HepG2 (cell line): ENCODE measurements at regions not wholly inside any gene's neighbourhood (a gene's known extent, or its start where the extent isn't known, plus 50 kb on each side); places are given as distances from the start of the nearest gene placed in this dataset.

Experiments used
- ATAC-seq: fragments of 200-7000 bp; cut with Tn5 transposase; 3 replicates; pipeline ENCODE4 v1.9.1; 2020; ENCODE audit warnings: mild to moderate bottlenecking, moderate library complexity
- BruUV-seq: library from RNA; stranded (reverse); fragments of 400-500 nt; replicated peaks from 2 replicates; lab custom pipeline; 2021; lab: Mats Ljungman, UMichigan
- CTCF ChIA-PET: fragments of 300-600 bp; formaldehyde crosslinking; extraction: SDS; loops from one replicate; lab custom pipeline; 2021; ENCODE audit warnings: low total read pairs, inconsistent platforms, low intra/inter-chr PET ratio; lab: Yijun Ruan, JAX
- POLR2A ChIA-PET: fragments of 350-600 bp; sonication (Branson Sonifier 250); formaldehyde crosslinking; loops from one replicate; lab custom pipeline; 2020; ENCODE audit warnings: antibody characterized with exemption, inconsistent platforms; lab: Yijun Ruan, JAX
- DNase-seq: peaks from one replicate; pipeline ENCODE4 v3.0.0-alpha.2; 2015; ENCODE audit warnings: low spot score
- FAIRE-seq: peaks from 3 replicates; lab custom pipeline; 2011; peaks lifted over from hg19 to GRCh38; lab: Jason Lieb, UNC
- H2AFZ ChIP-seq: one replicate; pipeline ENCODE4 v1.6.1; 2011; ENCODE audit warnings: low read length, inconsistent platforms
- H3K27ac ChIP-seq: fragments of 300-600 bp; 3 replicates; pipeline ENCODE4 v1.8.0; 2011; ENCODE audit warnings: mixed run types, mild to moderate bottlenecking, mixed read lengths, low read length, inconsistent platforms; ENCODE audit not compliant: insufficient read depth; ENCODE audit errors: extremely low read length
- H3K27me3 ChIP-seq, 2 experiments: fragments of 200-600 bp in 1 of 2; 2 replicates in 1 of 2; 3 replicates in 1 of 2; pipeline versions ENCODE4 v1.6.0 to v1.8.0; 2011; ENCODE audit warnings: low read length in 2 of 2, mild to moderate bottlenecking in 2 of 2, moderate library complexity in 2 of 2, inconsistent platforms in 1 of 2; ENCODE audit not compliant: insufficient read depth in 2 of 2, control insufficient read depth in 1 of 2
- H3K36me3 ChIP-seq, 2 experiments: fragments of 200-600 bp in 1 of 2; replicated peaks in 1 of 2; 2 replicates in 1 of 2; 3 replicates in 1 of 2; pipeline versions ENCODE4 v1.5.1 to v1.8.0; 2011; ENCODE audit warnings: low read length in 2 of 2, inconsistent platforms in 1 of 2; ENCODE audit not compliant: insufficient read depth in 2 of 2, control insufficient read depth in 1 of 2
- H3K4me1 ChIP-seq: 2 replicates; pipeline ENCODE4 v1.5.1; 2012; ENCODE audit warnings: low read length, inconsistent platforms; ENCODE audit not compliant: insufficient read depth
- H3K4me2 ChIP-seq: 2 replicates; pipeline ENCODE4 v1.6.0; 2011; ENCODE audit warnings: low read depth, low read length, inconsistent platforms
- H3K4me3 ChIP-seq, 3 experiments: fragments of 200-600 bp in 1 of 3; sonication (generic), shearing (Covaris generic) in 1 of 3; replicated peaks in 1 of 3; 2 replicates each; pipeline ENCODE4 v1.5.1; 2011 to 2016; ENCODE audit warnings: low read length in 3 of 3, inconsistent platforms in 2 of 3, low read depth in 2 of 3, mild to moderate bottlenecking in 2 of 3, control low read depth in 1 of 3, mixed read lengths in 1 of 3; ENCODE audit not compliant: insufficient read depth in 1 of 3
- H3K79me2 ChIP-seq: one replicate; pipeline ENCODE4 v1.6.1; 2011; ENCODE audit warnings: low read length, inconsistent platforms; ENCODE audit not compliant: insufficient read depth
- H3K9ac ChIP-seq: 2 replicates; pipeline ENCODE4 v1.6.0; 2011; ENCODE audit warnings: mild to moderate bottlenecking, low read depth, low read length, inconsistent platforms; ENCODE audit not compliant: insufficient read depth
- H3K9me3 ChIP-seq: 2 replicates; pipeline ENCODE4 v1.5.1; 2012; ENCODE audit warnings: mild to moderate bottlenecking, low read length
- H4K20me1 ChIP-seq: 2 replicates; pipeline ENCODE4 v1.6.0; 2011; ENCODE audit warnings: inconsistent platforms, mild to moderate bottlenecking, low read length, moderate library complexity; ENCODE audit not compliant: insufficient read depth
- ARID4A ChIP-seq: sonication (generic); formaldehyde crosslinking; IDR thresholded peaks from 2 replicates; pipeline ENCODE4 v1.5.0; 2020; ENCODE audit warnings: mild to moderate bottlenecking, missing genetic modification reagents, borderline replicate concordance
- ATF1 ChIP-seq: IDR thresholded peaks from 2 replicates; pipeline ENCODE4 v1.6.1; 2016; ENCODE audit warnings: mild to moderate bottlenecking, control low read depth
- CENPT ChIP-seq: sonication (generic); formaldehyde crosslinking; IDR thresholded peaks from 2 replicates; pipeline ENCODE4 v1.8.0; 2022; ENCODE audit warnings: low read depth, mild to moderate bottlenecking, moderate library complexity, missing genetic modification reagents
- FOXA1 ChIP-seq, 2 experiments: fragments of 450-650 bp in 1 of 2; sonication (generic) in 1 of 2; formaldehyde crosslinking in 1 of 2; IDR thresholded peaks; 2 replicates each; pipeline versions ENCODE4 v1.4.0 to v1.6.1; 2016 to 2020; ENCODE audit warnings: missing genetic modification reagents in 1 of 2
- GABPB1 ChIP-seq: IDR thresholded peaks from 2 replicates; pipeline ENCODE4 v1.6.1; 2016; ENCODE audit warnings: mild to moderate bottlenecking, missing genetic modification reagents, moderate library complexity, missing compliant biosample characterization
- RFX1 ChIP-seq: fragments of 450-650 bp; IDR thresholded peaks from 2 replicates; pipeline ENCODE4 v1.6.1; 2017
- SCMH1 ChIP-seq: sonication (generic); formaldehyde crosslinking; IDR thresholded peaks from 2 replicates; pipeline ENCODE4 v1.9.0; 2021; ENCODE audit warnings: missing genetic modification reagents, mild to moderate bottlenecking, borderline replicate concordance
- ZNF253 ChIP-seq: sonication (generic); formaldehyde crosslinking; IDR thresholded peaks from 2 replicates; pipeline ENCODE4 v1.8.0; 2022; ENCODE audit warnings: mild to moderate bottlenecking, missing genetic modification reagents, borderline replicate concordance
- ZNF652 ChIP-seq: IDR thresholded peaks from 2 replicates; pipeline ENCODE4 v1.6.1; 2016; ENCODE audit warnings: low read depth, borderline replicate concordance
- ZNF737 ChIP-seq: sonication (generic); formaldehyde crosslinking; IDR thresholded peaks from 2 replicates; pipeline ENCODE4 v1.5.0; 2020; ENCODE audit warnings: missing genetic modification reagents, mild to moderate bottlenecking, borderline replicate concordance
- WGBS: methylation state at CpG from one replicate; pipeline ENCODE4 v1.1.6; 2017; ENCODE audit warnings: low lambda C conversion rate; 5-methylcytosine and 5-hydroxymethylcytosine counted together
- in situ Hi-C: cut with HindIII; loops from 2 replicates; pipeline ENCODE4 v1.10.0; 2017; ENCODE audit warnings: low pct_unique_long_range_greater_than_20kb; ENCODE audit not compliant: extremely low pct_ligation_motif_present
- intact Hi-C: fragments of 100-400 bp; cut with micrococcal nuclease; formaldehyde crosslinking; loops from one replicate; pipeline ENCODE4 v1.10.0; 2022; ENCODE audit not compliant: unreplicated experiment
- TF ChIP-seq, protein P1 (sequence below): conservative IDR thresholded peaks from 2 replicates; pipeline ENCODE4 v1.6.1; 2018; ENCODE audit warnings: missing genetic modification reagents

DNA sequence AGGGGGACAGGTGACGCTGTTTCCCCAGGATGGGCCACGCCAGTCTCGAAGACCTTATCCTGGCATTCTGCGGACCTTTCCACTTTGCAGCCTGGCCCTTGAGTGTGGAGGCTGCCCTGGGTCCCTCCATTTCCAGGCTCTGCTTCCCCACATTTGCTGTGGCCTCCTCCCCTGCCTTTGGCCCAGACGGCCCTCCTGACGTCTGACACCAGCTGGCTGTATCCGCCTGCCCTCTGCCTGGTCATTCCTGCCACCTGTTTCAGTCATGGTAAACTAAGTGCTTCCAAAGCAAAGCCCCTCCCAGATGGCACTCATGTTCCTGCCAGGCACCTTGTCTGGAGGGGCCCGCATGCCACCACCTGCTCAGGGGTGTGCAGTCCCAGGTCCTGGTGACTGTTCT lies 95.1 kb downstream of the ASB1 start:
- peak; percentile 60; the same call in 1 of the 2 replicates for TF ChIP-seq ZNF253 (CRISPR knock-in tag)
- TF ChIP-seq FOXA1 (IDR thresholded peaks at IDR 0.05): no peak
- no peak for TF ChIP-seq FOXA1 (CRISPR knock-in tag; IDR thresholded peaks at IDR 0.05)
- no peak for TF ChIP-seq ZNF737 (CRISPR knock-in tag)
- DNase-seq (no peak), ATAC-seq (no peak), FAIRE-seq (no peak)
- no peaks in the 10 kb centered on the region for H3K79me2 ChIP-seq
- ChIA-PET POLR2A (no interaction called here), CTCF (no interaction called here)
- no peak overlapping the region for H3K27ac ChIP-seq
- H3K27me3 ChIP-seq: no peaks in the 10 kb centered on the region
- peaks cover 42% of the 10 kb centered on the region for H3K4me1 ChIP-seq
- WGBS: 94% methylated on average over 7 of the region's 8 CpGs
- no peak overlapping the region for H2AFZ ChIP-seq
- H3K4me2 ChIP-seq: no peak overlapping the region
- intact Hi-C loops: no loop called here
- H3K9ac ChIP-seq: no peak overlapping the region
- H3K9me3 ChIP-seq: peaks cover 4% of the 10 kb centered on the region; the same call in 1 of the 2 replicates
- BruUV-seq: no TSS peak
- H3K4me3 ChIP-seq: no peak overlapping the region
- no peaks in the 10 kb centered on the region for H4K20me1 ChIP-seq
- H3K36me3 ChIP-seq: no peaks in the 10 kb centered on the region
- in situ Hi-C loops: no loop called here

DNA sequence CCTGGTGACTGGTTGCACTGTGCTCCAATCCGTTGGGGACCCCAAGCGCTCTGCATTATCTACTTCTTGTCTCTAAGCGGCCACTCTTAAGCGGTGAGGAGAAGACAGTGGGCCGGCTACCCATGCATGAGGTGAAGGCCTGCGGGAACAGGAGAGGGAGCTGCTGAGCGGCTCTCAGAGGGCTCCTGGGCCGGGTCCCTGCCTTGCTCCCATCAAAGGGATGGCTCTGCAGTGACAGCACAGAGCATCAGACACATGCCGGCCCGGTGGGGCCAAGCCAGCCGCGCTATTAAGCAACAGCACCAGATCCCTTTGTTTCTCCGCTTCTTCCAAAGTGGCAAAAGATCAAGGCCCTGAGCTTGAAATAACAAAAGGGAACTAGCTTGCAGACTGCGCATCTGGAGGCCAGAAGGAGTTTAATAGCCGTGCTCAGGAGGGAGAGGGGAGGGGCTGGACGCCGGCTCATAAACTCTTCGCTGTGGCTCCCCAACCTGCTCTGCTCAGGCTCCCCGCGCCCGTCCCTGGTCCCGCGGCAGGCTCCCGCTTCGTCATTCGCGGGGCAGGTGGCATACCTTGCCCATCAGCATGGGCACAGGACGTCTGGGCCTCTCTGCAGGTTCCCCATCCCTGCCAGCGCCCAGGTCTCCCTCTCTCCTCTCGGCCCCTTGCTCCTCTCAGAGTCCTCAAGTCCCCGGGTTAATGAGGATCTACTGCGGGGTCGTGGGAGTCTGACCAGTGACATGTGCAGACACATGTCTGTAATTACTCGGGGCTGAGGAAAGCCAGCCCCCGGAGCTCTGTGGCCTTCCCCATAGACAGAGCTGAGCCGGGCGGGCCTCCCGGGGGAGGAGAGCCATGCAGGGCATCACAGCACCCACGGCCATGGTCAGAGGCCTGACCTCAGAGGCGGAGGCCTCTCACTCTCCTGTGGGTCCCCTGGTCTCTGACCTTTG lies 96.7 kb downstream of the ASB1 start:
- peak overlapping the region; percentile 47 for H3K4me2 ChIP-seq
- POLR2A ChIA-PET: interaction anchor here (1.1 to 1.6 kb wide), 2 partner anchors 10 to 36 kb away, joined by 4 to 5 read pairs; no protein-coding TSS in a partner anchor
- DNase-seq: peak; percentile 93
- H3K27me3 ChIP-seq: no peaks in the 10 kb centered on the region
- peak overlapping the region in 1 of 3 experiments; percentile 25; a peak in 1 of 6 replicates for H3K4me3 ChIP-seq
- no peak overlapping the region for H3K27ac ChIP-seq
- no peaks in the 10 kb centered on the region for H3K9me3 ChIP-seq
- H3K36me3 ChIP-seq: no peaks in the 10 kb centered on the region
- 41% methylated on average over 29 of the region's 40 CpGs for WGBS
- FAIRE-seq: peak; percentile 86
- no peak overlapping the region for H3K9ac ChIP-seq
- H3K4me1 ChIP-seq: peaks cover 29% of the 10 kb centered on the region
- no peaks in the 10 kb centered on the region for H3K79me2 ChIP-seq
- CTCF ChIA-PET: interaction anchor here (0.8 kb wide), 2 partner anchors 36 to 262 kb away, joined by 4 read pairs; no protein-coding TSS in a partner anchor
- no peak overlapping the region for H2AFZ ChIP-seq
- no peaks in the 10 kb centered on the region for H4K20me1 ChIP-seq
- no TSS peak for BruUV-seq
- in situ Hi-C loops (no loop called here), intact Hi-C loops (loop anchor here (1.0 kb wide), 2 partner anchors 20 to 37 kb away; no protein-coding TSS in a partner anchor)
- peak; percentile 96 for ATAC-seq
- TF ChIP-seq CENPT (CRISPR knock-in tag) (no peak), ATF1 (CRISPR knock-in tag) (no peak; the same call in 1 of the 2 replicates), ZNF652 (CRISPR knock-in tag) (no peak), RFX1 (no peak), SCMH1 (CRISPR knock-in tag) (no peak), ARID4A (peak; percentile 50; the same call in 1 of the 2 replicates), GABPB1 (CRISPR knock-in tag) (peak; percentile 41; the same call in 1 of the 2 replicates)
- TF ChIP-seq, protein P1, sequence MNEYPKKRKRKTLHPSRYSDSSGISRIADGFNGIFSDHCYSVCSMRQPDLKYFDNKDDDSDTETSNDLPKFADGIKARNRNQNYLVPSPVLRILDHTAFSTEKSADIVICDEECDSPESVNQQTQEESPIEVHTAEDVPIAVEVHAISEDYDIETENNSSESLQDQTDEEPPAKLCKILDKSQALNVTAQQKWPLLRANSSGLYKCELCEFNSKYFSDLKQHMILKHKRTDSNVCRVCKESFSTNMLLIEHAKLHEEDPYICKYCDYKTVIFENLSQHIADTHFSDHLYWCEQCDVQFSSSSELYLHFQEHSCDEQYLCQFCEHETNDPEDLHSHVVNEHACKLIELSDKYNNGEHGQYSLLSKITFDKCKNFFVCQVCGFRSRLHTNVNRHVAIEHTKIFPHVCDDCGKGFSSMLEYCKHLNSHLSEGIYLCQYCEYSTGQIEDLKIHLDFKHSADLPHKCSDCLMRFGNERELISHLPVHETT (CRISPR knock-in tag): no peak
